HEK293 (cell line): ENCODE measurements at regions not wholly inside any gene's neighbourhood (a gene's known extent, or its start where the extent isn't known, plus 50 kb on each side); places are given as distances from the start of the nearest gene placed in this dataset.

Experiments
- CTCF ChIA-PET: fragments of 350-600 bp; formaldehyde crosslinking; extraction: SDS; loops from one replicate; lab custom pipeline; 2021; ENCODE audit warnings: antibody characterized with exemption; lab: Yijun Ruan, JAX
- POLR2A ChIA-PET: fragments of 300-600 bp; formaldehyde crosslinking; extraction: SDS; loops from one replicate; lab custom pipeline; 2020; ENCODE audit warnings: antibody characterized with exemption, inconsistent platforms; lab: Yijun Ruan, JAX
- H3K27ac ChIP-seq: fragments of 200-500 bp; sonication (Bioruptor generic); 2 replicates; pipeline ENCODE4 v1.5.1; 2014; ENCODE audit warnings: low read depth, low read length, control low read depth, inconsistent platforms; ENCODE audit errors: extremely low read depth
- H3K36me3 ChIP-seq, 2 experiments: fragments of 200-500 bp in 1 of 2; sonication (Bioruptor generic) in 1 of 2; 1 replicate in 1 of 2; 2 replicates in 1 of 2; pipeline ENCODE4 v1.5.1; 2014 to 2017; ENCODE audit warnings: inconsistent platforms in 2 of 2, low read length in 2 of 2; ENCODE audit not compliant: control insufficient read depth in 2 of 2, insufficient read depth in 1 of 2
- H3K4me1 ChIP-seq: fragments of 200-500 bp; sonication (Bioruptor generic); 2 replicates; pipeline ENCODE4 v1.5.1; 2014; ENCODE audit warnings: mild to moderate bottlenecking, low read length, inconsistent platforms; ENCODE audit not compliant: control insufficient read depth, insufficient read depth
- H3K4me3 ChIP-seq: 2 replicates; pipeline ENCODE4 v1.5.1; 2011; ENCODE audit warnings: low read depth, mild to moderate bottlenecking, control low read depth, low read length, moderate library complexity
- H3K9me3 ChIP-seq: fragments of 200-500 bp; sonication (Bioruptor generic); 2 replicates; pipeline ENCODE4 v1.5.1; 2014; ENCODE audit warnings: low read depth, low read length, inconsistent platforms; ENCODE audit not compliant: control insufficient read depth, insufficient read depth
- OSR2 ChIP-seq: fragments of 450-650 bp; formaldehyde crosslinking; IDR thresholded peaks from 2 replicates; pipeline ENCODE4 v1.5.1; 2016; ENCODE audit warnings: missing biosample characterization, missing genetic modification characterization
- RBAK ChIP-seq: fragments of 450-650 bp; formaldehyde crosslinking; IDR thresholded peaks from 2 replicates; pipeline ENCODE4 v1.5.1; 2016; ENCODE audit warnings: missing biosample characterization, missing genetic modification characterization
- SETDB1 ChIP-seq: IDR thresholded peaks from one replicate; pipeline ENCODE4 v1.6.1; 2017; ENCODE audit warnings: mild to moderate bottlenecking, low read length, moderate library complexity, mixed read lengths; ENCODE audit not compliant: insufficient read length
- SP2 ChIP-seq: fragments of 450-650 bp; formaldehyde crosslinking; IDR thresholded peaks from 2 replicates; pipeline ENCODE4 v1.5.1; 2016; ENCODE audit warnings: missing biosample characterization, missing genetic modification characterization
- ZFHX2 ChIP-seq: fragments of 450-650 bp; formaldehyde crosslinking; conservative IDR thresholded peaks from 2 replicates; pipeline ENCODE4 v1.5.1; 2016; ENCODE audit warnings: missing biosample characterization, missing genetic modification characterization
- ZNF10 ChIP-seq: fragments of 450-650 bp; formaldehyde crosslinking; IDR thresholded peaks from 2 replicates; pipeline ENCODE4 v1.5.1; 2017; ENCODE audit warnings: missing biosample characterization, missing genetic modification characterization
- ZNF114 ChIP-seq: fragments of 450-650 bp; formaldehyde crosslinking; IDR thresholded peaks from 2 replicates; pipeline ENCODE4 v1.5.0; 2017; ENCODE audit warnings: missing biosample characterization, missing genetic modification characterization
- ZNF121 ChIP-seq: fragments of 450-650 bp; formaldehyde crosslinking; IDR thresholded peaks from 2 replicates; pipeline ENCODE4 v1.5.1; 2016; ENCODE audit warnings: missing biosample characterization, missing genetic modification characterization
- ZNF202 ChIP-seq: fragments of 450-650 bp; formaldehyde crosslinking; IDR thresholded peaks from 2 replicates; pipeline ENCODE4 v1.5.1; 2016; ENCODE audit warnings: missing biosample characterization, missing genetic modification characterization, borderline replicate concordance
- ZNF350 ChIP-seq: fragments of 450-650 bp; formaldehyde crosslinking; IDR thresholded peaks from 2 replicates; pipeline ENCODE4 v1.5.0; 2017; ENCODE audit warnings: missing biosample characterization, mild to moderate bottlenecking, missing genetic modification characterization
- ZNF391 ChIP-seq: fragments of 450-650 bp; formaldehyde crosslinking; IDR thresholded peaks from 2 replicates; pipeline ENCODE4 v1.5.1; 2016; ENCODE audit warnings: low read depth, missing biosample characterization, missing genetic modification characterization, borderline replicate concordance
- ZNF394 ChIP-seq: fragments of 450-650 bp; formaldehyde crosslinking; IDR thresholded peaks from 2 replicates; pipeline ENCODE4 v1.5.1; 2016; ENCODE audit warnings: missing biosample characterization, missing genetic modification characterization, mild to moderate bottlenecking, moderate library complexity, borderline replicate concordance
- ZNF404 ChIP-seq: fragments of 450-650 bp; formaldehyde crosslinking; IDR thresholded peaks from 2 replicates; pipeline ENCODE4 v1.5.1; 2017; ENCODE audit warnings: missing biosample characterization, missing genetic modification characterization
- ZNF600 ChIP-seq: fragments of 450-650 bp; formaldehyde crosslinking; IDR thresholded peaks from 2 replicates; pipeline ENCODE4 v1.5.1; 2016; ENCODE audit warnings: missing biosample characterization, missing genetic modification characterization
- ZNF660 ChIP-seq: fragments of 450-650 bp; IDR thresholded peaks from 2 replicates; pipeline ENCODE4 v1.5.1; 2018; ENCODE audit warnings: missing biosample characterization, mild to moderate bottlenecking, missing genetic modification characterization
- ZXDB ChIP-seq: fragments of 450-650 bp; formaldehyde crosslinking; IDR thresholded peaks from 2 replicates; pipeline ENCODE4 v1.5.1; 2016; ENCODE audit warnings: missing biosample characterization, missing genetic modification characterization
- TF ChIP-seq, protein P1 (sequence below): fragments of 450-650 bp; formaldehyde crosslinking; IDR thresholded peaks from 2 replicates; pipeline ENCODE4 v1.5.1; 2016; ENCODE audit warnings: missing biosample characterization, missing genetic modification characterization, borderline replicate concordance
- TF ChIP-seq, protein P2 (sequence below): fragments of 450-650 bp; formaldehyde crosslinking; IDR thresholded peaks from 2 replicates; pipeline ENCODE4 v1.5.1; 2017; ENCODE audit warnings: missing biosample characterization, missing genetic modification characterization
- TF ChIP-seq, protein P3 (sequence below): fragments of 450-650 bp; formaldehyde crosslinking; IDR thresholded peaks from 2 replicates; pipeline ENCODE4 v1.5.1; 2017; ENCODE audit warnings: missing biosample characterization, missing genetic modification characterization
- TF ChIP-seq, protein P4 (sequence below): fragments of 450-650 bp; formaldehyde crosslinking; IDR thresholded peaks from 2 replicates; pipeline ENCODE4 v1.5.1; 2016; ENCODE audit warnings: missing biosample characterization, missing genetic modification characterization
- TF ChIP-seq, protein P5 (sequence below): fragments of 450-650 bp; formaldehyde crosslinking; IDR thresholded peaks from 2 replicates; pipeline ENCODE4 v1.5.1; 2017; ENCODE audit warnings: missing biosample characterization, missing genetic modification characterization

DNA sequence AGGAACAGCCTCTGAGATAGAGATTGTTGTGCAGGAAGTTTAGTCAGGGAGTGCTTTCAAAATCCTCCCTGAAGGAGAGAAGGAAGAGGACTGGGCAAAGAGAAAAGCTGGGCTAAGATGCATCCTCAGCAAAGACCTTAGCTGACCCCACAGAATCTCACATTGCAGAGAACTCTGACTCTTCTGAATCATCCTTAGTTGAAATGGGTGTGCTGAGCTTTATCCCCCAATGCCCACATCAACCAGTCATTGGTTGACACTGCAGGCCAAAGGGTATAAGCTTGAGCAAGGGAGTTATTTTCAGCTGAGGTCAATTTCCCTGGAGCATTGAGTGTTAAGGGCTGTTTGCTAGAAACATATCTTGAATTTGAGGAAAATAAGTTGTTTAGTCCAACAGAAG, 732.2 kb downstream of the CBLN4 start (continued):
- TF ChIP-seq, protein P1, sequence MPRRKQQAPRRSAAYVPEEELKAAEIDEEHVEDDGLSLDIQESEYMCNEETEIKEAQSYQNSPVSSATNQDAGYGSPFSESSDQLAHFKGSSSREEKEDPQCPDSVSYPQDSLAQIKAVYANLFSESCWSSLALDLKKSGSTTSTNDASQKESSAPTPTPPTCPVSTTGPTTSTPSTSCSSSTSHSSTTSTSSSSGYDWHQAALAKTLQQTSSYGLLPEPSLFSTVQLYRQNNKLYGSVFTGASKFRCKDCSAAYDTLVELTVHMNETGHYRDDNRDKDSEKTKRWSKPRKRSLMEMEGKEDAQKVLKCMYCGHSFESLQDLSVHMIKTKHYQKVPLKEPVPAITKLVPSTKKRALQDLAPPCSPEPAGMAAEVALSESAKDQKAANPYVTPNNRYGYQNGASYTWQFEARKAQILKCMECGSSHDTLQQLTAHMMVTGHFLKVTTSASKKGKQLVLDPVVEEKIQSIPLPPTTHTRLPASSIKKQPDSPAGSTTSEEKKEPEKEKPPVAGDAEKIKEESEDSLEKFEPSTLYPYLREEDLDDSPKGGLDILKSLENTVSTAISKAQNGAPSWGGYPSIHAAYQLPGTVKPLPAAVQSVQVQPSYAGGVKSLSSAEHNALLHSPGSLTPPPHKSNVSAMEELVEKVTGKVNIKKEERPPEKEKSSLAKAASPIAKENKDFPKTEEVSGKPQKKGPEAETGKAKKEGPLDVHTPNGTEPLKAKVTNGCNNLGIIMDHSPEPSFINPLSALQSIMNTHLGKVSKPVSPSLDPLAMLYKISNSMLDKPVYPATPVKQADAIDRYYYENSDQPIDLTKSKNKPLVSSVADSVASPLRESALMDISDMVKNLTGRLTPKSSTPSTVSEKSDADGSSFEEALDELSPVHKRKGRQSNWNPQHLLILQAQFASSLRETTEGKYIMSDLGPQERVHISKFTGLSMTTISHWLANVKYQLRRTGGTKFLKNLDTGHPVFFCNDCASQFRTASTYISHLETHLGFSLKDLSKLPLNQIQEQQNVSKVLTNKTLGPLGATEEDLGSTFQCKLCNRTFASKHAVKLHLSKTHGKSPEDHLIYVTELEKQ = no peak
- TF ChIP-seq ZNF114 (tag by site-specific recombination) (no peak), ZNF350 (tag by site-specific recombination) (no peak), SETDB1 (no peak)
- TF ChIP-seq, all 188 proteins: peak for 0

DNA sequence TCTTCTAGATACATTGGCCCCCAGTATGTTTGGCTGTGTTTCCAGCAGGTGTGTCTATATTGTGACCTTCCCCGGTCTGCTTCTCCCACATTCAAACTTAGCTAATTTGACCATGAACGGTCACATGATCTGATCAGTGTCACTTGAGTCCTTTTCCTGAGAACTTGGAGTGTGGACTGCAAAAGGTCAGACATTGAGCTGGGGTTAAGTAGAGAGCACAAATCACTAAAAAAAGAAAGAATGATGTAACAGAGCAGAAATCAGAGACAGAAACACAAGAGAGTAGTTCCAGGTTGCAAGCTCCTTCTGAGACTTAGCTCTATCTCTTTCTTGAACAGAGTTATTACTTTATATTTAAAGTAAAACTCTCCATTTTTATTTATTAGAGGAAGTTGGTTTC, 733.9 kb downstream of the CBLN4 start:
- Histone ChIP-seq H3K4me3 (no peak overlapping the region), H3K4me1 (no peaks in the 10 kb centered on the region), H3K27ac (no peak overlapping the region), H3K9me3 (no peaks in the 10 kb centered on the region), H3K36me3 (no peaks in the 10 kb centered on the region)
- ChIA-PET POLR2A (no interaction called here), CTCF (no interaction called here)
- no peak for TF ChIP-seq ZFHX2 (tag by site-specific recombination)
- no peak for TF ChIP-seq ZNF10 (tag by site-specific recombination)
- TF ChIP-seq, protein P2, sequence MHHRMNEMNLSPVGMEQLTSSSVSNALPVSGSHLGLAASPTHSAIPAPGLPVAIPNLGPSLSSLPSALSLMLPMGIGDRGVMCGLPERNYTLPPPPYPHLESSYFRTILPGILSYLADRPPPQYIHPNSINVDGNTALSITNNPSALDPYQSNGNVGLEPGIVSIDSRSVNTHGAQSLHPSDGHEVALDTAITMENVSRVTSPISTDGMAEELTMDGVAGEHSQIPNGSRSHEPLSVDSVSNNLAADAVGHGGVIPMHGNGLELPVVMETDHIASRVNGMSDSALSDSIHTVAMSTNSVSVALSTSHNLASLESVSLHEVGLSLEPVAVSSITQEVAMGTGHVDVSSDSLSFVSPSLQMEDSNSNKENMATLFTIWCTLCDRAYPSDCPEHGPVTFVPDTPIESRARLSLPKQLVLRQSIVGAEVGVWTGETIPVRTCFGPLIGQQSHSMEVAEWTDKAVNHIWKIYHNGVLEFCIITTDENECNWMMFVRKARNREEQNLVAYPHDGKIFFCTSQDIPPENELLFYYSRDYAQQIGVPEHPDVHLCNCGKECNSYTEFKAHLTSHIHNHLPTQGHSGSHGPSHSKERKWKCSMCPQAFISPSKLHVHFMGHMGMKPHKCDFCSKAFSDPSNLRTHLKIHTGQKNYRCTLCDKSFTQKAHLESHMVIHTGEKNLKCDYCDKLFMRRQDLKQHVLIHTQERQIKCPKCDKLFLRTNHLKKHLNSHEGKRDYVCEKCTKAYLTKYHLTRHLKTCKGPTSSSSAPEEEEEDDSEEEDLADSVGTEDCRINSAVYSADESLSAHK (tag by site-specific recombination) = no peak
- TF ChIP-seq ZNF660 (tag by site-specific recombination) = no peak
- no peak for TF ChIP-seq OSR2
- TF ChIP-seq, protein P3, sequence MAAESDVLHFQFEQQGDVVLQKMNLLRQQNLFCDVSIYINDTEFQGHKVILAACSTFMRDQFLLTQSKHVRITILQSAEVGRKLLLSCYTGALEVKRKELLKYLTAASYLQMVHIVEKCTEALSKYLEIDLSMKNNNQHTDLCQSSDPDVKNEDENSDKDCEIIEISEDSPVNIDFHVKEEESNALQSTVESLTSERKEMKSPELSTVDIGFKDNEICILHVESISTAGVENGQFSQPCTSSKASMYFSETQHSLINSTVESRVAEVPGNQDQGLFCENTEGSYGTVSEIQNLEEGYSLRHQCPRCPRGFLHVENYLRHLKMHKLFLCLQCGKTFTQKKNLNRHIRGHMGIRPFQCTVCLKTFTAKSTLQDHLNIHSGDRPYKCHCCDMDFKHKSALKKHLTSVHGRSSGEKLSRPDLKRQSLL (tag by site-specific recombination) = no peak
- TF ChIP-seq ZNF600 (tag by site-specific recombination) = no peak
- TF ChIP-seq ZNF391 (tag by site-specific recombination) = no peak
- TF ChIP-seq ZNF121 = no peak
- TF ChIP-seq, protein P4, sequence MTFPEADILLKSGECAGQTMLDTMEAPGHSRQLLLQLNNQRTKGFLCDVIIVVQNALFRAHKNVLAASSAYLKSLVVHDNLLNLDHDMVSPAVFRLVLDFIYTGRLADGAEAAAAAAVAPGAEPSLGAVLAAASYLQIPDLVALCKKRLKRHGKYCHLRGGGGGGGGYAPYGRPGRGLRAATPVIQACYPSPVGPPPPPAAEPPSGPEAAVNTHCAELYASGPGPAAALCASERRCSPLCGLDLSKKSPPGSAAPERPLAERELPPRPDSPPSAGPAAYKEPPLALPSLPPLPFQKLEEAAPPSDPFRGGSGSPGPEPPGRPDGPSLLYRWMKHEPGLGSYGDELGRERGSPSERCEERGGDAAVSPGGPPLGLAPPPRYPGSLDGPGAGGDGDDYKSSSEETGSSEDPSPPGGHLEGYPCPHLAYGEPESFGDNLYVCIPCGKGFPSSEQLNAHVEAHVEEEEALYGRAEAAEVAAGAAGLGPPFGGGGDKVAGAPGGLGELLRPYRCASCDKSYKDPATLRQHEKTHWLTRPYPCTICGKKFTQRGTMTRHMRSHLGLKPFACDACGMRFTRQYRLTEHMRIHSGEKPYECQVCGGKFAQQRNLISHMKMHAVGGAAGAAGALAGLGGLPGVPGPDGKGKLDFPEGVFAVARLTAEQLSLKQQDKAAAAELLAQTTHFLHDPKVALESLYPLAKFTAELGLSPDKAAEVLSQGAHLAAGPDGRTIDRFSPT (tag by site-specific recombination) = no peak
- TF ChIP-seq SP2 = no peak
- no peak for TF ChIP-seq ZNF202 (tag by site-specific recombination)
- no peak for TF ChIP-seq ZXDB (tag by site-specific recombination)
- no peak for TF ChIP-seq ZNF404
- TF ChIP-seq ZNF394 (tag by site-specific recombination) = no peak
- TF ChIP-seq RBAK = no peak
- TF ChIP-seq, protein P5, sequence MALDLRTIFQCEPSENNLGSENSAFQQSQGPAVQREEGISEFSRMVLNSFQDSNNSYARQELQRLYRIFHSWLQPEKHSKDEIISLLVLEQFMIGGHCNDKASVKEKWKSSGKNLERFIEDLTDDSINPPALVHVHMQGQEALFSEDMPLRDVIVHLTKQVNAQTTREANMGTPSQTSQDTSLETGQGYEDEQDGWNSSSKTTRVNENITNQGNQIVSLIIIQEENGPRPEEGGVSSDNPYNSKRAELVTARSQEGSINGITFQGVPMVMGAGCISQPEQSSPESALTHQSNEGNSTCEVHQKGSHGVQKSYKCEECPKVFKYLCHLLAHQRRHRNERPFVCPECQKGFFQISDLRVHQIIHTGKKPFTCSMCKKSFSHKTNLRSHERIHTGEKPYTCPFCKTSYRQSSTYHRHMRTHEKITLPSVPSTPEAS (tag by site-specific recombination) = no peak
